ENCODE measurements at regions not wholly inside any gene's neighbourhood (a gene's known extent, or its start where the extent isn't known, plus 50 kb on each side); places are given as distances from the start of the nearest gene placed in this dataset.
"Not testable (repeated sequence)": the region's sequence is repeated elsewhere in the genome, so short reads cannot be mapped to it uniquely, and the experiment has no call there.

GRCh38 chrX:106220177-106220576 lies 52.1 kb downstream of the PWWP3B start:
- H3K9me3 ChIP-seq, result no peaks in the 10 kb centered on the region
- in situ Hi-C loops (cut with MboI; ENCODE audit: low sequenced_read_pairs), result no loop called here
- no peak for DNase-seq (ENCODE audit: low spot score in 2 of 2)
- H3K27me3 ChIP-seq (ENCODE audit: low read depth), result no peaks in the 10 kb centered on the region
- no peaks in the 10 kb centered on the region for H3K36me3 ChIP-seq (replicated peaks)
- H3K4me3 ChIP-seq, result no peak overlapping the region
- H3K4me1 ChIP-seq, result no peaks in the 10 kb centered on the region

GRCh38 chrX:106243376-106243775 lies 75.3 kb downstream of the PWWP3B start:
- Histone ChIP-seq H3K36me3 (replicated peaks) (no peaks in the 10 kb centered on the region), H3K27me3 (ENCODE audit: low read depth) (no peaks in the 10 kb centered on the region), H3K9me3 (no peaks in the 10 kb centered on the region), H3K4me1 (no peaks in the 10 kb centered on the region), H3K4me3 (no peak overlapping the region)
- no peak for DNase-seq (ENCODE audit: low spot score in 2 of 2)
- in situ Hi-C loops (cut with MboI; ENCODE audit: low sequenced_read_pairs), result no loop called here

GRCh38 chrX:106246511-106246910 lies 78.4 kb downstream of the PWWP3B start:
- DNase-seq (ENCODE audit: low spot score in 2 of 2), result no peak
- Histone ChIP-seq H3K4me1 (no peaks in the 10 kb centered on the region), H3K9me3 (no peaks in the 10 kb centered on the region), H3K27me3 (ENCODE audit: low read depth) (no peaks in the 10 kb centered on the region), H3K36me3 (replicated peaks) (no peaks in the 10 kb centered on the region), H3K4me3 (no peak overlapping the region)
- in situ Hi-C loops (cut with MboI; ENCODE audit: low sequenced_read_pairs), result no loop called here

DNA sequence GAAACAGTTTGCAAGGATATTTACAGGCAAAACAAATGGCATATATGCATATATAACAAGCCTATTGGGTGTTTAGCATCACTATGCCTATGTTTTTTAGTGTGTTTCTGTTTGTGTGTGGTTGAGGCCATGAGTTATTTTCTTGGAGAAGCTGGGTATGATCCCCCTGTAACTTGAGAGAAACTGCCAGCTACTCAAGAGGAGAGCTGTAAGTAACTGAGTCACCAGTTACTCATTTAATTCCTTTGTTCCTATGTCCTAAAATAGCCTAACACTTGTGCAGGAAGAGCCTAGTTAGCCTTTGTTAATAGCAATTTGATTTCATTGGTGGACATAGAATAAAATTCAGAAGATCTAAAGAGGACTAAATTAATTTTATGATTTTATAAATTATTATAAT lies 79.1 kb downstream of the PWWP3B start:
- DNase-seq (ENCODE audit: low spot score in 2 of 2), result no peak
- H3K27me3 ChIP-seq (ENCODE audit: low read depth), result no peaks in the 10 kb centered on the region
- in situ Hi-C loops (cut with MboI; ENCODE audit: low sequenced_read_pairs), result no loop called here
- H3K9me3 ChIP-seq, result no peaks in the 10 kb centered on the region
- no peaks in the 10 kb centered on the region for H3K4me1 ChIP-seq
- H3K36me3 ChIP-seq (replicated peaks), result no peaks in the 10 kb centered on the region
- H3K4me3 ChIP-seq, result no peak overlapping the region

DNA sequence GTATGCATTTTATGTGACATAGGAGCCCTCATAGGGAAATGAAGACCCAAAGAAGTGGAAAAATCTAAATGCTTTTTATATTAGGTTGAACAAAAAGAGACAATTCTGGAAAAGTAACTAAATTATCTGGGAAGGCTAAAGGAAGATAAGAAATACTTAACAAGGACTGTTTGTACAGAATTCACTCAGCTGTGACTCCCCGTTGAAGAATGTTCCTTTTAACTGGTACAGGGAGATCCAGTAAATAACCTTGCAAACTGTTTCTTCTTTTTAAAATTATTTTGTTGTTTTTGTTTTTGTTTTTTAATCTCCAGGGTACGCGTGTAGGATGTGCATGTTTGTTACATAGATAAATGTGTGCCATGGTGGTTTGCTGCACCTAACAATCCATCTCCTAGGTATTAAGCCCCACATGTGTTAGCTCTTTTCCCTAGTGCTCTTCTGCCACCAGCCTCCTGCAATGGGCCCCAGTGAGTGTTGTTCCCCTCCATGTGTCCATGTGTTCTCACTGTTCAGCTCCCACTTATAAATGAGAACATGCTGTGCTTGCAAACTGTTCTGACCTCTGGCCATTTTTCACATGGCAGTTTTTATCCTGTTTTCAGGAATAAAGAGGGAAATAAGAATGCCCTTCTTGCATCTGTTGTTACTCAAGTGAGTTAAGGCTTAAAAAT lies 81.7 kb downstream of the PWWP3B start:
- Histone ChIP-seq H3K4me3 (no peak overlapping the region), H3K4me1 (no peaks in the 10 kb centered on the region), H3K36me3 (replicated peaks) (no peaks in the 10 kb centered on the region), H3K27me3 (ENCODE audit: low read depth) (no peaks in the 10 kb centered on the region), H3K9me3 (no peaks in the 10 kb centered on the region)
- DNase-seq (ENCODE audit: low spot score in 2 of 2), result no peak
- in situ Hi-C loops (cut with MboI; ENCODE audit: low sequenced_read_pairs), result no loop called here

DNA sequence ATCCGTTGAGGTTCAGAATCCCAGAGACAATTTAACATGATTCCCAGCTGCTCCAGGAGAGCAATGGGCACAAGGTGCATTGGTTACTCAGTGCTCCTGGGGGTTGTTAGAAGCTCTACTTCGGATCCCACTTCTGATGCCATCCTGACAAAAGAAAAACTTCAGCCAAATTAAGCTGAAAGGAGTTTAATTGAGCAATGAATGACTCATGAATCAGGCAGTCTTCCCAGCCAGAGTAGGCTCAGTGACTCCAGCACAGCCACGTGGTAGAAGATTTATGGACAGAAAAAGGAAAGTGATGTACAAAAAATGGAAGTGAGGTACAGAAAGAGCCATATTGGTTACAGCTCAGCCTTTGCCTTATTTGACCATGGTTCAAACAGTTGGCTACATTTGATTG lies 95.7 kb downstream of the PWWP3B start:
- Histone ChIP-seq H3K4me1 (no peaks in the 10 kb centered on the region), H3K9me3 (no peaks in the 10 kb centered on the region), H3K36me3 (replicated peaks) (no peaks in the 10 kb centered on the region), H3K4me3 (no peak overlapping the region), H3K27me3 (ENCODE audit: low read depth) (no peaks in the 10 kb centered on the region)
- in situ Hi-C loops (cut with MboI; ENCODE audit: low sequenced_read_pairs), result no loop called here
- no peak for DNase-seq (ENCODE audit: low spot score in 2 of 2)

DNA sequence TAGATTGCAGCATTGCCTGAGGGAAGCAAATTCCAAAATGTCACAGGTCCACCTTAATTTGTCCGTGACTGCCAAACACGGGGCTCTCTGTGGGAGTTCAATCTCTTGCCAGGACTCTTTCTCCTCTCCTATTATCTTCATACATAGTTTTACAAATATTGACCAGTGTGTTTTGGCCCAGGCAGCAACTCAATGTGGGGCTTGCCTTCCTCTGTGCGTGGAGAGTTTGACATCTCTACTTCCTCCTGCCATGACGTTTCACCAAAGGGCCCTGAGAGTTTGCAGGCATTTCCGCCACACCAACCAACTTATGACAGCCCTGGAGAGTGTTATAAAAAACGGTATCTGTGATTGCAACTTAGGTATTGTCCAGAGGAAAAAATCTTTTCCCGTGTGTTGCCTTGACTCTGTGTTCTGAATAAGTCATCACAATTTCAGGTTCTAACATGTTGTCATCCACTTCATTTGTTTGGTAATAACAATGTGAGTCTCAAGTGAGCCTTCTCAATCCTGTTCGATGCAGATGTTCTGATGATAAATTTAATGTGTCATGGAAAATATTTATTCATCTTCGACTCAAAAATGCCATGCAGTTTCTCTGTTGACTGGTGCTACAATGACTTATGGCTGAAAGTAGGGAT lies 106.0 kb downstream of the PWWP3B start:
- in situ Hi-C loops (cut with MboI; ENCODE audit: low sequenced_read_pairs); DNase-seq (ENCODE audit: low spot score in 2 of 2); H3K27me3 ChIP-seq (ENCODE audit: low read depth); H3K9me3 ChIP-seq; H3K4me1 ChIP-seq; H3K4me3 ChIP-seq; H3K36me3 ChIP-seq (replicated peaks): not testable (repeated sequence)

GRCh38 chrX:106275172-106275571 lies 107.1 kb downstream of the PWWP3B start:
- DNase-seq (ENCODE audit: low spot score in 2 of 2); H3K36me3 ChIP-seq (replicated peaks); H3K27me3 ChIP-seq (ENCODE audit: low read depth); H3K4me1 ChIP-seq; H3K9me3 ChIP-seq; H3K4me3 ChIP-seq; in situ Hi-C loops (cut with MboI; ENCODE audit: low sequenced_read_pairs): not testable (repeated sequence)

- DNase-seq (ENCODE audit: low spot score in 2 of 2), result no peak
- in situ Hi-C loops (cut with MboI; ENCODE audit: low sequenced_read_pairs), result no loop called here
- H3K36me3 ChIP-seq (replicated peaks), result no peaks in the 10 kb centered on the region
- H3K4me3 ChIP-seq, result no peak overlapping the region
- no peaks in the 10 kb centered on the region for H3K4me1 ChIP-seq
- H3K9me3 ChIP-seq, result no peaks in the 10 kb centered on the region
- no peaks in the 10 kb centered on the region for H3K27me3 ChIP-seq (ENCODE audit: low read depth)
Observed at GRCh38 chrX:106278951-106279350, 110.8 kb downstream of the PWWP3B start.

- DNase-seq (ENCODE audit: low spot score in 2 of 2), result no peak
- H3K4me3 ChIP-seq, result no peak overlapping the region
- no peaks in the 10 kb centered on the region for H3K4me1 ChIP-seq
- H3K36me3 ChIP-seq (replicated peaks), result no peaks in the 10 kb centered on the region
- in situ Hi-C loops (cut with MboI; ENCODE audit: low sequenced_read_pairs), result no loop called here
- H3K27me3 ChIP-seq (ENCODE audit: low read depth), result no peaks in the 10 kb centered on the region
- H3K9me3 ChIP-seq, result no peaks in the 10 kb centered on the region
Observed at GRCh38 chrX:106281383-106281782, 113.3 kb downstream of the PWWP3B start.

GRCh38 chrX:106283841-106284240 lies 115.7 kb downstream of the PWWP3B start:
- Histone ChIP-seq H3K9me3 (no peaks in the 10 kb centered on the region), H3K27me3 (ENCODE audit: low read depth) (no peaks in the 10 kb centered on the region), H3K36me3 (replicated peaks) (no peaks in the 10 kb centered on the region), H3K4me3 (no peak overlapping the region), H3K4me1 (no peaks in the 10 kb centered on the region)
- DNase-seq (ENCODE audit: low spot score in 2 of 2), result no peak
- in situ Hi-C loops (cut with MboI; ENCODE audit: low sequenced_read_pairs), result no loop called here

DNA sequence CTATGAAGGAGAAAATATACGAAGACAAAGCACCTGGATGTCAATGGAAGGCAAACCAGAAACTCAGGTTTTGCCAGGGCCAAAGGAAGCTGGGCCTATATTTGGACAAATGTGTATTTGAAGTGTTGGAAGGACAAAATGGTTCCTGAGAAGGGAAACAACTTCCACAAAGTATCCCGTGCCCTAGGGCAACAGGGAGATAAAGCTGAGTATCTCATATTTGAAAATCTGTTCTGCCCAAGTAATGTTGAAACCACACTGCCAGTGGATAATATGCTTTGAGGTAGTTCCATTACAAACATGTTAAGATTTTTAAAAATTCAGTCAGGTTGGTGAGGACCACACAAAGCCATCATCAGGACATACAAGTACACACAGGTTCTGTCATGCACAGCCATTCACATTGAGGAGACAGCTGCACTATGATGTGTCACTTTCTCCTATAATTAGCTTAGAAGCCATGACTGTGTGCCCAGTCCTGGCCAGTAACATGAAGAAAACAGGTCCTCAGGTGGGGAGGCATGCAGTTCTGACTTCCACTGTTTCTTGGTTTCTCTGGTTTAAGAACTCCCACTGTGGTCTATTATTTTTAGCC lies 116.4 kb downstream of the PWWP3B start:
- Histone ChIP-seq H3K36me3 (replicated peaks) (no peaks in the 10 kb centered on the region), H3K9me3 (no peaks in the 10 kb centered on the region), H3K4me3 (no peak overlapping the region), H3K27me3 (ENCODE audit: low read depth) (no peaks in the 10 kb centered on the region), H3K4me1 (no peaks in the 10 kb centered on the region)
- in situ Hi-C loops (cut with MboI; ENCODE audit: low sequenced_read_pairs), result no loop called here
- no peak for DNase-seq (ENCODE audit: low spot score in 2 of 2)

DNA sequence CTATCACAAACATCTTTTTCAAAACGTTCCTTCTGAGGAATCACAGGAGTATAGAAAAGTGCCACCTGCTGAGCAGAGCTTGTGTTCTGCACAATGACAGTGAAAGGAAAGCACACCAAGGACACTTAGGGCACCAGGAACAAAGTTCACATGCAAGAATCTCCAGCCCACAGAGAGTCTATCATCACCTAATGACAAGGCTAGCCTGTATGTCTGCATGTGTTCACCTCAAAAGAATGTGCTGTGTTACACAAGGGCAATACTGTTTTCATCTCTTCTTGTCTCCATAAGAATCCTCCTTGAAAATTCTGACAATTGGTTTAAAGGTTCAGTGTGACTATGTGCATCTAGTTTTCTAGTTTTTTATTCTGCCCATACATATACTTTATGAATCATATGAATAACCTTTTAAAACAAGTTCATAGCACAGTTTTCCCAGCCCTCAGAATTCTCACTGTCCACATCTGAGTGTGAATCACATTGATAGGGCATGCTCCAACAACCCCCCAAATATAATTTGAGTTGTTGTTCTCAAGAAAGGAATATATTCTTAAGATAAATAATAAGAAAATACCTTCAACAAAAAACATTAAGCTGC lies 118.0 kb downstream of the PWWP3B start:
- no peaks in the 10 kb centered on the region for H3K9me3 ChIP-seq
- no peak overlapping the region for H3K4me3 ChIP-seq
- H3K27me3 ChIP-seq (ENCODE audit: low read depth), result no peaks in the 10 kb centered on the region
- no peaks in the 10 kb centered on the region for H3K36me3 ChIP-seq (replicated peaks)
- DNase-seq (ENCODE audit: low spot score in 2 of 2), result no peak
- no peaks in the 10 kb centered on the region for H3K4me1 ChIP-seq
- in situ Hi-C loops (cut with MboI; ENCODE audit: low sequenced_read_pairs), result no loop called here

- in situ Hi-C loops (cut with MboI; ENCODE audit: low sequenced_read_pairs); H3K27me3 ChIP-seq (ENCODE audit: low read depth); H3K4me1 ChIP-seq; H3K36me3 ChIP-seq (replicated peaks); DNase-seq (ENCODE audit: low spot score in 2 of 2); H3K4me3 ChIP-seq; H3K9me3 ChIP-seq: not testable (repeated sequence)
Observed at GRCh38 chrX:106290778-106291177, 122.7 kb downstream of the PWWP3B start.
